ENCODE measurements at regions not wholly inside any gene's neighbourhood (a gene's known extent, or its start where the extent isn't known, plus 50 kb on each side); places are given as distances from the start of the nearest gene placed in this dataset.

- no peak for TF ChIP-seq GATA2 (IDR thresholded peaks at IDR 0.05; ENCODE audit: low read depth, low read length)
- TF ChIP-seq GATA3 (IDR thresholded peaks at IDR 0.05; ENCODE audit: low read depth, low read length) = no peak
These were observed 83.4 kb downstream of the FAM43A start for GRCh38 chr3:194769020-194769643.

All from SH-SY5Y (cell line).